ENCODE measurements at regions not wholly inside any gene's neighbourhood (a gene's known extent, or its start where the extent isn't known, plus 50 kb on each side); places are given as distances from the start of the nearest gene placed in this dataset.
"Not testable (repeated sequence)": the region's sequence is repeated elsewhere in the genome, so short reads cannot be mapped to it uniquely, and the experiment has no call there.

DNA sequence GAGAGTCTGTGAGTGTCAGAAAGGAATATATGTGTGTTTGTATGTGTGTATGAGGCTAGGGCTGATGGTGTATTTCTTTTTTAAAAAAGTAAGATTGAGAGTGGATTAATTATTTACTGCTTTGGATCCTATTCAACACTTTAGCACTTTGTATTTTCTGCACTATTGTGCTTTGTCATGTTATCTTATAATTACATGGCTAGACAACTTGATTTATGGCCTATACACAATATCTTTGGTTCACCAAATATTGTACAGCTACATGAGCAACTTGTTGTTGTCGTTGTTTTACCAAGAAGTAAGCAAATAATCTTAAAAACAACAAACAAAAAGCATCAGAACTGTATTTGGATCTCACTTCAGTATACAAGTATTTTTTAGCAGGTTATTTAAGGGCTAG lies 84.6 kb upstream of the TBX18 start:
- DNase-seq (ENCODE audit: extremely low read depth in 1 of 2, low read depth in 1 of 2) = no peak

DNA sequence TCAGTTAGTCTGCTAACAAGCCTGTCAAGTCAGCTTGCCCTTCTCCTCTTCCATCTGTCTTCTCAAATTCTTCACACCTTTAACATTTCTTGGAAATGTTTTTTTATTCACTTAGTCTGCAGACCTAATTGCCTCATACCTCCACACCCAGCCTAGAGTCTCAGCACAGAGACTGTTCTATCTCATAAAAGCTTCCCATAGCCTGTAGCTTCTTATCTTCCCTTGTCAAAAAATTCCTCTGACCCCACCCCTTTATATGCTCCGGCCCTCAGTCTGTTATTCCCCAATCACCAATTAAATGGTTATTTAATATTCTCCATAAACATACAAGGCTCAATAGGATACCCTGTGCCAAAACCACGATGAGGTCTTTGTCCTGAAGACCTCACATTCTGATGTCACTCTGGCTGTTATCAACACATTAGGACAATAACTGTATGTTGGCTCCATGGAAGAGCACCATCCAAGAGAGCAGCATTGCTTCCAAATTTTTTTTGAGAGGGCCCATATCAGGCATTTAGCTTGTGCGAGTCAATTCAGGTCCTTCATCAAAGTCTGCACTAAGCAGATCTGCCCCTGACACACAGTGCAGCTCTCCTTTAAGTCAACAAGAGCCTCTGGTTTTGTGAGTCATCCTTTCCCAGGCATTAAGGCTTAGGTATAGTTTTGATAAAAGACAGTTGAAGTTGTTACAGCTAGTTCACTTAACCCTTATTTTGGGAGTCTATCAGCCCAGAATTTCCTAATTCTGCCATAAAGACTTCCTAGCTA lies 83.2 kb upstream of the TBX18 start:
- no peak for DNase-seq (ENCODE audit: extremely low read depth in 1 of 2, low read depth in 1 of 2)

GRCh38 chr6:84842525-84843166 lies 78.2 kb upstream of the TBX18 start:
- DNase-seq (ENCODE audit: extremely low read depth in 1 of 2, low read depth in 1 of 2) = no peak

DNA sequence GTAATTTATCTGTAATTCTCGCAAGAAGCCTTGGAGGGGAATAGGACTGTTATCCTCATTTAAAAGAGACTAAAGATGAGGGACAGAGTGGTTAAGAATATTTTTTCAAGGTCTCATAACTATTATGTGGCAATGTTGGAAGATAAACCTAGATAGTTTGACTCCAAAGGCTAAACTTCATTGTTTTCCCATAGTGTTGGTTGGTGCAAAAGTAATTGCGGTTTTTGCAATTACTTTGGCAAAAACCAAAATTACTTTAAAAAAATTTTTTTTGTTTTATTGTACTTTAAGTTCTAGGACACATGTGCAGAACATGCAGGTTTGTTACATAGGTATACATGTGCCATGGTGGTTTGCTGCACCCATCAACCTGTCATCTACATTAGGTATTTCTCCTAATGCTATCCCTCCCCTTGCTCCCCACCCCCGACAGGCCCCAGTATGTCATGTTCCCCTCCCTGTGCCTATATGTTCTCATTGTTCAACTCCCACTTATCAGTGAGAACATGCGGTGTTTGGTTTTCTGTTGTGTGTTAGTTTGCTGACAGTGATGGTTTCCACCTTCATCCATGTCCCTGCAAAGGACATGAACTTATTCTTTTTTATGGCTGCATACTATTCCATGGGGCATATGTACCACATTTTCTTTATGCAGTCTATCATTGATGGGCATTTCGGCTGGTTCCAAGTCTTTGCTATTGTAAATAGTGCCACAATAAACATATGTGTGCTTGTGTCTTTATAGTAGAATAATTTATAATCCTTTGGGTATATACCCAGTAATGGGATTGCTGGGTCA lies 72.9 kb upstream of the TBX18 start:
- not testable (repeated sequence) for DNase-seq (ENCODE audit: extremely low read depth in 1 of 2, low read depth in 1 of 2)

GRCh38 chr6:84836366-84836765 lies 72.0 kb upstream of the TBX18 start:
- DNase-seq (ENCODE audit: extremely low read depth in 1 of 2, low read depth in 1 of 2) = no peak

DNA sequence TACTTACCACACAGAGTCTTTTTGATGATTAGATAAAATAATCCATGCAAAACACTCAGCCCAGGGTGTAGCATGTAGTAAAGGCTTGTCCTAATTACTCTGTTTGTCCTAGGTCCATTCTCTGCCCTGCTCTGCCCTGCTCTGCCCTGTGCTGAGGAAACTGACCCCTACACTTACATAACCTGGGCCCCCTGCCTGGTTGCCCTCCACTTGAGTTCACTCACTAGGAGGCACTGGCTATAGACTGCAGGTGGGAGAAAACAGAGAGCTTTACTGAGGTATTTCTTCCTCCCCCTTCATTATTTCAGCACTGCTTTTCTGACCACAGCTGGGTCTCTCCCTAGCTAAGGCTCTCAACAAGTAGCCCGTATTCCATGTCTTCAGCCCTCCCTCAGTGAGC lies 70.9 kb upstream of the TBX18 start:
- DNase-seq (ENCODE audit: extremely low read depth in 1 of 2, low read depth in 1 of 2) = no peak

DNA sequence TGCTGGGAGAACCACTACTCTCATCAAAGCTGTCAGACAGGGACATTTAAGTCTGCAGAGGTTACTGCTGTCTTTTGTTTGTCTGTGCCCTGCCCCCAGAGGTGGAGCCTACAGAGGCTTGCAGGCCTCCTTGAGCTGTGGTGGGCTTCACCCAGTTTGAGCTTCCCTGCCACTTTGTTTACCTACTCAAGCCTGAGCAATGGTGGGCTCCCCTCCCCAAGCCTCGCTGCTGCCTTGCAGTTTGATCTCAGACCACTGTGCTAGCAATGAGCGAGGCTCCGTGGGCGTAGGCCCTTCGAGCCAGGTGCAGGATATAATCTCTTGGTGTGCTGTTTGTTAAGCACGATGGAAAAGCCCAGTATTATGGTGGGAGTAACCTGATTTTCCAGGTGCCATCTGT lies 67.5 kb upstream of the TBX18 start:
- not testable (repeated sequence) for DNase-seq (ENCODE audit: extremely low read depth in 1 of 2, low read depth in 1 of 2)

- no peak for DNase-seq (ENCODE audit: extremely low read depth in 1 of 2, low read depth in 1 of 2)
Measured at GRCh38 chr6:84825461-84825860, 61.1 kb upstream of the TBX18 start.

DNA sequence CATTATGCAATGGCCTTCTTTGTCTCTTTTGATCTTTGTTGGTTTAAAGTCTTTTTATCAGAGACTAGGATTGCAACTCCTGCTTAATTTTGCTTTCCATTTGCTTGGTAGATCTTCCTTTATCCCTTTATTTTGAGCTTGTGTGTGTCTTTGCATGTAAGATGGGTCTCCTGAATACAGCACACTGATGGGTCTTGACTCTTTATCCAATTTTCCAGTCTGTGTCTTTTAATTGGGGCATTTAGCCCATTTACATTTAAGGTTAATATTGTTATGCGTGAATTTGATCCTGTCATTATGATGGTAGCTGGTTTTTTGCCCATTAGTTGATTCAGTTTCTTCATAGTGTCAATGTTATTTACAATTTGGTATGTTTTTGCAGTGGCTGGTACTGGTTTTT lies 56.9 kb upstream of the TBX18 start:
- DNase-seq (ENCODE audit: extremely low read depth in 1 of 2, low read depth in 1 of 2) = not testable (repeated sequence)

- DNase-seq (ENCODE audit: extremely low read depth in 1 of 2, low read depth in 1 of 2) = no peak
Measured at GRCh38 chr6:84816741-84817140, 52.3 kb upstream of the TBX18 start.

DNA sequence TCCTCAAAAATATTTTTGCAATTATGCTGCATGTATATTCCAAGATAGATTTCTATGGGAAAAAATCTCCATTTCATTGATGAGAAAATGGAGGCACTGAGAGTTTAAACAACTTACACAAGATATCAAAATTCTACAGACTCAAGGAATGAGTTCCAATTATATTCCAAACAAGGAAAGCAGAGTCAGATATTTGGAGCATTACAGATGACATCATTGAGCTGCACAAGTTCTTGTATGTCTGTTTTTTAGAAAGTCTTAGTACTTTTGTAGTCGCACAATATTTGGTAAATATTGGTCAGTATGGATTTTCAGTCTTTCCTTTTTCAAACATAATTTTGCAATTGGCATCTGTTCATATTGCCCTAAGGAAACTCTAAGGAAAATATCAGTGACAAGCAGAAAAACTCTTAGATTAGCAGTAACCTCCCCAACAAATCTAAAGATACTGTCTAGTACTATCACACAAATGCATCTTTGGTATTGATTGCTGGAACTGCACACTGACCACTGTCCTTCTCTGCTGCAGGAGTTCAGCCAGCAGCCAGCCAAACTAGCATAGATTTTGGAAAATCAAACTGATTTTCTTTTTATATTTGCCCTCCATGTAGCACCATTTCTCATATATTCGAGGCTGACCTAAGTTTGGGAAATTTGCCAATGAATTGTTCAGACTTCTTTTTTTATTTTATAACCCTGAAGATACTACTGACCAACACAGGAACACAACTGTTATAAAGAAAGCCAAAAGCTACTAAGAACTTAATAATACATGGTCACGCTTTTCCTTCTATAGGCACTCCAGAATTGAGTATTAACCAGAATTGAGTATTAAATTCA lies 51.7 kb upstream of the TBX18 start:
- no peak for DNase-seq (ENCODE audit: extremely low read depth in 1 of 2, low read depth in 1 of 2)
